PC-9 (cell line): ENCODE measurements at regions not wholly inside any gene's neighbourhood (a gene's known extent, or its start where the extent isn't known, plus 50 kb on each side); places are given as distances from the start of the nearest gene placed in this dataset.

Experiments
- BruUV-seq: library from RNA; stranded (reverse); fragments of 400-500 nt; replicated peaks from 2 replicates; lab custom pipeline; 2021; lab: Mats Ljungman, UMichigan
- CTCF ChIA-PET: fragments of 300-600 bp; sonication (Branson Sonifier 250); formaldehyde crosslinking; loops from one replicate; lab custom pipeline; 2022; ENCODE audit warnings: antibody characterized with exemption; lab: Charles Lee
- POLR2A ChIA-PET: fragments of 300-600 bp; sonication (Branson Sonifier 250); formaldehyde crosslinking; loops from one replicate; lab custom pipeline; 2022; ENCODE audit warnings: antibody characterized with exemption; ENCODE audit not compliant: unreplicated experiment; lab: Charles Lee
- DNase-seq, 2 experiments: peaks; one replicate each; pipeline versions ENCODE4 v3.0.0 to v3.0.0-alpha.2; 2015 to 2022; ENCODE audit warnings: mixed read lengths in 1 of 2
- H2AFZ ChIP-seq: fragments of 200-600 bp; sonication (generic); 2 replicates; pipeline ENCODE4 v1.8.1; 2017; ENCODE audit warnings: antibody characterized with exemption
- H3F3A ChIP-seq: fragments of 200-600 bp; sonication (generic); 2 replicates; pipeline ENCODE4 v1.8.1; 2017; ENCODE audit warnings: antibody characterized with exemption, mild to moderate bottlenecking, low read depth; ENCODE audit not compliant: insufficient read depth
- H3K27ac ChIP-seq: fragments of 200-600 bp; sonication (generic); 2 replicates; pipeline ENCODE4 v1.6.1; 2016; ENCODE audit warnings: mixed run types
- H3K27me3 ChIP-seq: fragments of 200-600 bp; sonication (generic); 2 replicates; pipeline ENCODE4 v1.6.1; 2016; ENCODE audit warnings: low read depth, mixed run types; ENCODE audit not compliant: insufficient read depth
- H3K36me3 ChIP-seq: fragments of 200-600 bp; sonication (generic); 2 replicates; pipeline ENCODE4 v1.6.1; 2016; ENCODE audit warnings: low read depth, mixed run types
- H3K4me1 ChIP-seq: fragments of 200-600 bp; sonication (generic); replicated peaks from 2 replicates; pipeline ENCODE4 v1.6.1; 2016; ENCODE audit warnings: mixed run types; ENCODE audit not compliant: insufficient read depth
- H3K4me2 ChIP-seq: fragments of 200-600 bp; sonication (generic); 2 replicates; pipeline ENCODE4 v1.6.1; 2017; ENCODE audit warnings: mixed run types
- H3K4me3 ChIP-seq: fragments of 200-600 bp; sonication (generic); 2 replicates; pipeline ENCODE4 v1.6.1; 2016; ENCODE audit warnings: mixed run types
- H3K79me2 ChIP-seq: fragments of 200-600 bp; sonication (generic); 2 replicates; pipeline ENCODE4 v1.6.1; 2017; ENCODE audit warnings: low read depth, mixed run types
- H3K9me2 ChIP-seq: fragments of 200-600 bp; sonication (generic); 2 replicates; pipeline ENCODE4 v1.8.1; 2017; ENCODE audit warnings: mild to moderate bottlenecking; ENCODE audit not compliant: insufficient read depth
- H3K9me3 ChIP-seq: fragments of 200-600 bp; sonication (generic); 2 replicates; pipeline ENCODE4 v1.8.1; 2016; ENCODE audit warnings: low read depth; ENCODE audit not compliant: insufficient read depth
- H4K20me1 ChIP-seq: fragments of 200-600 bp; sonication (generic); 2 replicates; pipeline ENCODE4 v1.8.1; 2017; ENCODE audit not compliant: insufficient read depth
- CTCF ChIP-seq: fragments of 200-600 bp; sonication (generic); conservative IDR thresholded peaks from 2 replicates; pipeline ENCODE4 v1.6.1; 2017; ENCODE audit warnings: mixed run types, antibody characterized with exemption, mild to moderate bottlenecking, moderate library complexity
- EZH2 ChIP-seq: fragments of 200-600 bp; sonication (generic); IDR thresholded peaks from 2 replicates; pipeline ENCODE4 v1.8.0; 2017; ENCODE audit warnings: antibody characterized with exemption, low read depth
- intact Hi-C: fragments of 100-400 bp; cut with micrococcal nuclease; formaldehyde crosslinking; loops from one replicate; pipeline ENCODE4 v1.10.0; 2022; ENCODE audit not compliant: unreplicated experiment

GRCh38 chr5:51521583-51521982, 138.3 kb downstream of the ISL1 start:
- no peaks in the 10 kb centered on the region for H3F3A ChIP-seq
- no peak for DNase-seq
- CTCF ChIA-PET = no interaction called here
- H3K9me3 ChIP-seq = no peaks in the 10 kb centered on the region
- no peaks in the 10 kb centered on the region for H3K79me2 ChIP-seq
- no peak overlapping the region for H3K27ac ChIP-seq
- H3K4me3 ChIP-seq = no peak overlapping the region
- H3K4me2 ChIP-seq = no peak overlapping the region
- POLR2A ChIA-PET = interaction anchor here (0.7 kb wide), 1 partner anchor 12 kb away, joined by 3 read pairs; no protein-coding TSS in a partner anchor
- no peak for TF ChIP-seq CTCF
- TF ChIP-seq EZH2 = no peak
- no peaks in the 10 kb centered on the region for H3K36me3 ChIP-seq
- H2AFZ ChIP-seq = no peak overlapping the region
- no peaks in the 10 kb centered on the region for H3K4me1 ChIP-seq
- intact Hi-C loops = no loop called here
- no peaks in the 10 kb centered on the region for H3K27me3 ChIP-seq
- no TSS peak for BruUV-seq
- H3K9me2 ChIP-seq = peaks cover 3% of the 10 kb centered on the region; the same call in 1 of the 2 replicates
- 0 out of 2 replicates have a peak, but pooled peaks cover 1% of the 10 kb centered on the region for H4K20me1 ChIP-seq

DNA sequence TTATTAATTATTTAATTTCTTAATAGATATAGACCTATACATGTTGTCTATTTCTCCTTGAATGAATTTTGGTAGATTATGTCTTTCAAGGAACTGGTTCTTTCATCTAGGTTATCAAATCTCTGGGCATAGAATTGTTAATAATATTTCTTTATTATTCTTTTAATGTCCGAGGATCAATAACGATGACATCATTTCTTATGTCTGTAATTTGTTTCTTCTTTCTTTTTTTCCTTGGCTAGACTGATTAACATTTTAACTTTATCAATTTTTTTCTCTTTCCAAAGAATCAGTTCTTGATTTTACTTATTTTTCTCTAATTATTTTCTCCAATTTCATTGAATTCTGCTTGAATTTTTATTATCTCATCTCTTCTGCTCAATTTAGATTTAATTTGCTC, 156.0 kb downstream of the ISL1 start:
- Histone ChIP-seq H3K36me3 (no peaks in the 10 kb centered on the region), H3K9me2 (0 out of 2 replicates have a peak, but pooled peaks cover 3% of the 10 kb centered on the region), H3K27ac (no peak overlapping the region), H4K20me1 (no peaks in the 10 kb centered on the region), H3K79me2 (no peaks in the 10 kb centered on the region), H3K4me2 (no peak overlapping the region), H2AFZ (no peak overlapping the region), H3K4me3 (no peak overlapping the region), H3K4me1 (no peaks in the 10 kb centered on the region), H3F3A (no peaks in the 10 kb centered on the region), H3K27me3 (no peaks in the 10 kb centered on the region), H3K9me3 (no peaks in the 10 kb centered on the region)
- TF ChIP-seq EZH2 (no peak), CTCF (no peak)
- ChIA-PET CTCF (no interaction called here), POLR2A (no interaction called here)
- DNase-seq = no peak
- BruUV-seq = no TSS peak
- intact Hi-C loops = no loop called here

DNA sequence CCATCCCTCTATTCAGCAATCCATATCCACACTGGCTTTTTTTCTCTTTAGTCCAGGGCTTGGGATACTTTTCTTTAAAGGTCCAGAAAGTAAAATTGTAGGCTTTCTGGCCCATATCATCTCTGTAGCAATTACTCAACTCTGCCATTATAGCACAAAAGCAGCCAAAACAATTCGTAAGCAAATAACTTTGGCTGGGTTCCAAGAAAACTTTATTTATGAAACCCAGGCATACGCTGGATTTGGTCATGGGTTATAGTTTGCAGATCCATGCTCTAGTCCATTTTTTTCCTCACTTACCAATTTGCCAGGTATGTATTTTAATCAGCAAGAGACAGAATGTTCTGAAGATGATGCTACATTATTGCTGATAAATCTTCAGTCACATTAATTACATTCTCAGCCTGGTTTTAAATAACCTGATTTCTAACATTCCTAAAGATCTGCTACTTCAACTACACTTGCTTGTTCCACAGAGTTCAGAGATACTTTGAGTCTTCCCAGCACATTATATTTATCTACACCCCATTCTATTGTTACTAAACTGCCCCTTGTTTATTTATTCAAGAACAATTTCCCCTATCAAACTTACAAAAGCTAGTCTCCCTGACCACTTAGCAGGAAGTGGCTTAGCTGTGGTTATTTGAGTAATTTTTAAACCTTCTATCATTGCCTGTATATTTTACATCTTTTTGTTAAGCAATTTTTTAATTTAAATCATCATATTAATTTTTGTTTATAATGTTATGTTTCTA, 161.0 kb downstream of the ISL1 start:
- no peaks in the 10 kb centered on the region for H3K79me2 ChIP-seq
- no peaks in the 10 kb centered on the region for H3K36me3 ChIP-seq
- no peaks in the 10 kb centered on the region for H3K4me1 ChIP-seq
- H3K9me3 ChIP-seq = no peaks in the 10 kb centered on the region
- no TSS peak for BruUV-seq
- POLR2A ChIA-PET = no interaction called here
- 0 out of 2 replicates have a peak, but pooled peaks cover 1% of the 10 kb centered on the region for H3K9me2 ChIP-seq
- CTCF ChIA-PET = no interaction called here
- H3K4me3 ChIP-seq = no peak overlapping the region
- H2AFZ ChIP-seq = no peak overlapping the region
- intact Hi-C loops = no loop called here
- DNase-seq = no peak
- no peaks in the 10 kb centered on the region for H4K20me1 ChIP-seq
- H3K27ac ChIP-seq = no peak overlapping the region
- H3K4me2 ChIP-seq = no peak overlapping the region
- no peaks in the 10 kb centered on the region for H3F3A ChIP-seq
- no peak for TF ChIP-seq CTCF
- no peaks in the 10 kb centered on the region for H3K27me3 ChIP-seq
